A673 (cell line): ENCODE measurements at regions not wholly inside any gene's neighbourhood (a gene's known extent, or its start where the extent isn't known, plus 50 kb on each side); places are given as distances from the start of the nearest gene placed in this dataset.

Experiments used
- EZH2 ChIP-seq: fragments of 200-600 bp; sonication (generic); IDR thresholded peaks from 2 replicates; pipeline ENCODE4 v1.6.1; 2017; ENCODE audit warnings: borderline replicate concordance, low read depth, mild to moderate bottlenecking, mixed read lengths, antibody characterized with exemption, low read length; ENCODE audit not compliant: poor library complexity, severe bottlenecking
- TF ChIP-seq, protein P1 (sequence below): fragments of 300-800, 200-600 bp; sonication (generic); conservative IDR thresholded peaks from 2 replicates; pipeline ENCODE4 v1.5.1; 2017; ENCODE audit warnings: low read depth, mild to moderate bottlenecking, antibody characterized with exemption, low read length, moderate library complexity, mixed read lengths

DNA sequence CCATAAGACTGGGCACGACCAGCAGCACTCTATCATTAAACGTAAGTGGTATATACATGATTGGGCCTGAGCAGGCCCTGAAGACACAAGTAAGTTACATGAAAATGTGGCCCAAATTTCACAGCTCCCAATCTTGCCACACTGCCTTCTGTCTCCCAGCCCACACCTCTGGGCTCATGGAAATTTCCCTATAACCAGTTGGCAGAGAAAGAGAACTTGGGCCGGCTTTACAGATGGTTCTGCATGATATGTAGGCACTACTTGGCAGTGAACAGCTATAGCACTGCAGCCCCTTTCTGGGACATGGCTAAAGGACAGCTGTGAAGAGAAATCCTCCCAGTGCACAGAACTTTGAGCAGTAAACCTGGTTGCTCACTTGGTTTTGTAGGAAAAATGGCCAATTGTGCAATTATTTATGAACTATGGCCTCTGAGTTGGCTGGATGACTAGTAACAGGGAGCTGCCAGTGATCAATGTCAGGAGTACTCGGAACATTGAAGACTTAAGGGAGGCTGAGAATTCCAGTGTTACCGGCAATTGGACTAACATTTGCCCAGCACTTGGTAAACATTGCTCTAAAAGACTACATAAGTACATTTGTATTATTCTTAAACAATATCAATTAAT lies 1006.6 kb upstream of the LRRN3 start:
- TF ChIP-seq, protein P1, sequence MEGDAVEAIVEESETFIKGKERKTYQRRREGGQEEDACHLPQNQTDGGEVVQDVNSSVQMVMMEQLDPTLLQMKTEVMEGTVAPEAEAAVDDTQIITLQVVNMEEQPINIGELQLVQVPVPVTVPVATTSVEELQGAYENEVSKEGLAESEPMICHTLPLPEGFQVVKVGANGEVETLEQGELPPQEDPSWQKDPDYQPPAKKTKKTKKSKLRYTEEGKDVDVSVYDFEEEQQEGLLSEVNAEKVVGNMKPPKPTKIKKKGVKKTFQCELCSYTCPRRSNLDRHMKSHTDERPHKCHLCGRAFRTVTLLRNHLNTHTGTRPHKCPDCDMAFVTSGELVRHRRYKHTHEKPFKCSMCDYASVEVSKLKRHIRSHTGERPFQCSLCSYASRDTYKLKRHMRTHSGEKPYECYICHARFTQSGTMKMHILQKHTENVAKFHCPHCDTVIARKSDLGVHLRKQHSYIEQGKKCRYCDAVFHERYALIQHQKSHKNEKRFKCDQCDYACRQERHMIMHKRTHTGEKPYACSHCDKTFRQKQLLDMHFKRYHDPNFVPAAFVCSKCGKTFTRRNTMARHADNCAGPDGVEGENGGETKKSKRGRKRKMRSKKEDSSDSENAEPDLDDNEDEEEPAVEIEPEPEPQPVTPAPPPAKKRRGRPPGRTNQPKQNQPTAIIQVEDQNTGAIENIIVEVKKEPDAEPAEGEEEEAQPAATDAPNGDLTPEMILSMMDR = no peak
- no peak for TF ChIP-seq EZH2
